GM12872 (cell line): ENCODE measurements at regions not wholly inside any gene's neighbourhood (a gene's known extent, or its start where the extent isn't known, plus 50 kb on each side); places are given as distances from the start of the nearest gene placed in this dataset.

ENCODE experiments used
- CTCF ChIP-seq: IDR thresholded peaks from 3 replicates; pipeline ENCODE4 v1.5.1; 2011; ENCODE audit warnings: low read depth, mild to moderate bottlenecking, low read length, moderate library complexity; ENCODE audit not compliant: insufficient read depth

- no peak for TF ChIP-seq CTCF
These were observed 150.5 kb upstream of the NCKAP5 start for GRCh38 chr2:133718688-133719201.

DNA sequence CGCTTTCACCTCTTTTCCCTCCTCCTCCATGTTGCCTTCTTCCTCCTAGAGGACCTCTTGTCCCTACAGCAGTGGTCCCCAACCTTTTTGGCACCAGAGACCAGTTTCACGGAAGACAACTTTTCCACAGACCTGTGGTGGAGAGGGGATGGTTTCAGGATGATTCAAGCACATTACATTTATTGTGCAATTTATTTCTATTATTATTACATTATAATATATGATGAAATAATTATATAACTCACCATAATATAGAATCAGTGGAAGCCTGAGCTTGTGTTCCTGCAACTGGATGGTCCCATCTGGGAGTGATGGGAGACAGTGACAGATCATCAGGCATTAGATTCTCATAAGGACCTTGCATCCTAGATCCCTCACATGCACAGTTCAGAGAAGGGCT lies 152.2 kb upstream of the NCKAP5 start:
- TF ChIP-seq CTCF = no peak

- TF ChIP-seq CTCF = no peak
These were observed 152.9 kb upstream of the NCKAP5 start for GRCh38 chr2:133721118-133721517.

GRCh38 chr2:133723133-133723532 lies 154.9 kb upstream of the NCKAP5 start:
- TF ChIP-seq CTCF = no peak

DNA sequence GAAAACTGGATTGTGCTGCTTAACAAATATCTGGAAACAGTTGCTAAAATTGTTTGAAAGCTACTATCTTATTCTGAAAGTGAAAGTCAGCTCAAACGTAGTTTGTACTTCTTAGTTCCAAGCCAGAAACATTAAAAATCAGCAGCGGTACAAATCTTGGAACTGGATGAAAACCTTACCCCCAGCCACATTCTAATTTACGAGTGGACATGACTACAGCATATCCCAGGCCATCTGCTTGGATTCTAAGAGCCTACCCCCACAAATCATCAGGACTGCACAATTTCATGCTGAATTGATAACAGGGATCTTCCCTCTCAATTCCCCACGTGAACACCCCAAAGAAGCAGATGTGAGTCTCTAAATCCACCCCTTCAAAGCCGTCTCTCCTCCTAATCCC lies 158.7 kb upstream of the NCKAP5 start:
- no peak for TF ChIP-seq CTCF

DNA sequence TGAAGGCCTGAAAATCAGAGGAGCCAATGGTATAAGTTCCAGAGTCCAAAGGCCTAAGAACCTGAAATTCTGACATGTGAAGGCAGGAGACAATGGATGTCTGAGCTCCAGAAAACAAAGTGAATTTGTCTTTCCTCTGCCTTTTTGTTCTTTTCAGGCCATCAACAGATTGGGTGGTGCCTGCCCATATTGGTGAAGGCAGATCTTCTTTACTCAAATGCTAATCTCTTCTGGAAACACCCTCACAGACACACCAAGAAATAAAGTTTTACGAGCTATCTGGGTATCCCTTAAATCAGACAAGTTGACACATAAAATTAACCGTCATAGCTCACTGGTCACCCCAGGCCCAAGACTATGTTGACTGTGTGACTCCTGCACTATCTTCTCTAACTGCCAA lies 163.8 kb upstream of the NCKAP5 start:
- TF ChIP-seq CTCF = no peak

GRCh38 chr2:133732982-133733900 lies 165.0 kb upstream of the NCKAP5 start:
- TF ChIP-seq CTCF = no peak
